Osteocyte (in vitro differentiated cells): ENCODE measurements at regions not wholly inside any gene's neighbourhood (a gene's known extent, or its start where the extent isn't known, plus 50 kb on each side); places are given as distances from the start of the nearest gene placed in this dataset.

ENCODE experiments used
- DNase-seq: peaks from one replicate; pipeline ENCODE4 v3.0.0; 2021; ENCODE audit warnings: mixed read lengths; ENCODE audit not compliant: unreplicated experiment; ENCODE audit errors: extremely low spot score
- H3K27ac Mint-ChIP-seq: one replicate; pipeline ENCODE4 v1.8.0; 2021; ENCODE audit warnings: mild to moderate bottlenecking, mixed read lengths; ENCODE audit not compliant: unreplicated experiment
- H3K27me3 Mint-ChIP-seq: one replicate; pipeline ENCODE4 v1.8.0; 2021; ENCODE audit warnings: mixed read lengths; ENCODE audit not compliant: unreplicated experiment
- H3K36me3 Mint-ChIP-seq: one replicate; pipeline ENCODE4 v1.8.0; 2021; ENCODE audit warnings: mixed read lengths; ENCODE audit not compliant: unreplicated experiment
- H3K4me1 Mint-ChIP-seq: one replicate; pipeline ENCODE4 v1.8.0; 2021; ENCODE audit warnings: mixed read lengths; ENCODE audit not compliant: unreplicated experiment
- H3K4me3 Mint-ChIP-seq: one replicate; pipeline ENCODE4 v1.8.0; 2021; ENCODE audit warnings: mild to moderate bottlenecking, moderate library complexity, mixed read lengths; ENCODE audit not compliant: unreplicated experiment
- H3K9me3 Mint-ChIP-seq: one replicate; pipeline ENCODE4 v1.8.0; 2021; ENCODE audit warnings: mixed read lengths; ENCODE audit not compliant: unreplicated experiment
- TF ChIP-seq, protein P1 (sequence below): fragments of 200-600 bp; sonication (generic); IDR thresholded peaks from 2 replicates; pipeline ENCODE4 v1.5.0; 2021; ENCODE audit warnings: antibody characterized with exemption, mild to moderate bottlenecking, moderate library complexity

DNA sequence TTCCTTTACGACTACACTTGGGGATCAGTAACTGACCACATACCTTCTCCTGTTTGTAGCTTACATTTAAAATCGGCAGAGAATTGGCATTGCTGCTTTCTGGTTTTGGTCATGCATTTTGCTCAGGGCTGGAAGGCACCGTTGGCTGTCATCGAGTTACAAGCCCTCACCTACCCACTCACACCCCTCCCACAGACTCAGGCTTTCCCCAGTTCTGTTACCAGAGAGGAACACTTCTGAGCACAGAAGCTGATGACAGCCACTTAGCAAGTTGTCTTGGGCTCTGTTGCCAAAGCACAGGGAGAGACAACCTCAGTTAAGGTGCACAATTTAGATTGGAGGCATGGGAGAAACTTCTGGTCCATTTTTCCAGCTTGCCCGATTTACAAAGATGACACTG lies 204.8 kb upstream of the TOPAZ1 start:
- Mint-ChIP-seq H3K36me3 (no peaks in the 10 kb centered on the region), H3K4me3 (no peak overlapping the region), H3K27me3 (no peaks in the 10 kb centered on the region), H3K27ac (no peak overlapping the region), H3K9me3 (no peaks in the 10 kb centered on the region), H3K4me1 (no peaks in the 10 kb centered on the region)
- TF ChIP-seq, protein P1, sequence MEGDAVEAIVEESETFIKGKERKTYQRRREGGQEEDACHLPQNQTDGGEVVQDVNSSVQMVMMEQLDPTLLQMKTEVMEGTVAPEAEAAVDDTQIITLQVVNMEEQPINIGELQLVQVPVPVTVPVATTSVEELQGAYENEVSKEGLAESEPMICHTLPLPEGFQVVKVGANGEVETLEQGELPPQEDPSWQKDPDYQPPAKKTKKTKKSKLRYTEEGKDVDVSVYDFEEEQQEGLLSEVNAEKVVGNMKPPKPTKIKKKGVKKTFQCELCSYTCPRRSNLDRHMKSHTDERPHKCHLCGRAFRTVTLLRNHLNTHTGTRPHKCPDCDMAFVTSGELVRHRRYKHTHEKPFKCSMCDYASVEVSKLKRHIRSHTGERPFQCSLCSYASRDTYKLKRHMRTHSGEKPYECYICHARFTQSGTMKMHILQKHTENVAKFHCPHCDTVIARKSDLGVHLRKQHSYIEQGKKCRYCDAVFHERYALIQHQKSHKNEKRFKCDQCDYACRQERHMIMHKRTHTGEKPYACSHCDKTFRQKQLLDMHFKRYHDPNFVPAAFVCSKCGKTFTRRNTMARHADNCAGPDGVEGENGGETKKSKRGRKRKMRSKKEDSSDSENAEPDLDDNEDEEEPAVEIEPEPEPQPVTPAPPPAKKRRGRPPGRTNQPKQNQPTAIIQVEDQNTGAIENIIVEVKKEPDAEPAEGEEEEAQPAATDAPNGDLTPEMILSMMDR = no peak
- DNase-seq = no peak

DNA sequence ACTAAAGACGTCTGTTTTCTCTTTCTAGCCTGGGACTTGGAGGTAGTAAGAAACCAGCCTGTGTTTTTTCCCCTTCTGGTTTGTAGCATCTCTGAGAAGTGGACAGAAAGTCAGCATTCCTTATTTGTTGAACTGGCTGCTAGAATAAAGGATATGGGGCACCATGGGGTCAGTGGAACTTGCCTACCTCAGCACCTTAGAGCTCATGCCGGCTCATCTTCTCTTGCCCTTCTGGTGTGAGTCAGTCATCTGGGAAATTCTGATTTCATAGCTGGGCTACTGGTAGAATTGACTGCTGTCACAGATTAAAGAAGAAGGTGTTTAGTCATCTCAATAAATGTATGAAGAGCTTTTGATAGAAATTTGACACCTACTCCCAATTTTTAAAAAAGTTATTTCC lies 202.7 kb upstream of the TOPAZ1 start:
- no peaks in the 10 kb centered on the region for H3K4me1 Mint-ChIP-seq
- DNase-seq = no peak
- H3K4me3 Mint-ChIP-seq = no peak overlapping the region
- H3K27me3 Mint-ChIP-seq = no peaks in the 10 kb centered on the region
- TF ChIP-seq, protein P1 = no peak
- no peak overlapping the region for H3K27ac Mint-ChIP-seq
- H3K9me3 Mint-ChIP-seq = no peaks in the 10 kb centered on the region
- peaks cover 2% of the 10 kb centered on the region for H3K36me3 Mint-ChIP-seq

DNA sequence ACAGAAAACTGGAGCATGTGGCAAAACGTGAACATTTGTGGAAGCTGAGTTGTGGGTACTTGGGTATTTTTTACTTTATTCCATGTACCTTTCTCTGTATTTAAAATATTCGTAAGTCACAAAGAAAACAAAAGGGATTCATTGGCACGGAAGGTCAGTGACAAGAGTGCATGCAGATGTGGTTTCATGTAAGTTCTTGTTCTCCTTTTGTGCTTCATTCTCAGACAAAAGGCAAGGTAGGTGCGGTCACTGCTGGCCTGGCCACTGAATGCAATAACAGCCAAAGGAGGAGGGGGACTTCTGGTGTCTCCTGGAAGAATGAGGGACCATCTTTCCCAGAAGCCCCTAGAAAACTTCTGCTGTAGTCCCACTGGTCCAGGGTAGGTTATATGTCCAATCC lies 200.0 kb upstream of the TOPAZ1 start:
- peaks cover 11% of the 10 kb centered on the region for H3K4me1 Mint-ChIP-seq
- H3K4me3 Mint-ChIP-seq = no peak overlapping the region
- TF ChIP-seq, protein P1 = no peak
- no peak overlapping the region for H3K27ac Mint-ChIP-seq
- no peaks in the 10 kb centered on the region for H3K9me3 Mint-ChIP-seq
- peaks cover 2% of the 10 kb centered on the region for H3K36me3 Mint-ChIP-seq
- H3K27me3 Mint-ChIP-seq = no peaks in the 10 kb centered on the region
- no peak for DNase-seq

DNA sequence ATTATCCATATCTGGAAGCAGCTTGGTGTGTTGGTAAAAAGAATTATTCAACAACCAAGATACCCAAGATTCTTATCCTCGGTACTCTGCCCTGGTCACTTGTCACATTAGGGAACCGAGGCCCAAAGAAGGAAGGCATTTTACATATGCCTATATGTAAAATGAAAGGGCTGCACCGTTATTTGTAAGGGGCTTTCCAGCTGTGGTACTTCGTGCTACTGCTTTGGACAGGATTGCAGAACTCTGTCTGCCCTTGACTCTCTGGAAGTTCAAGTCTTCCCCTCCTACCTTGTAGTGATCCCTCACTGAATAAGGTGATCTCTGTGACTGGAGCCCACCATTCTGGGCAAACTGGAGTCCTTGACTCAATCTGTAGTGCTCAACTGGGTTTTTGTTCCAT lies 198.9 kb upstream of the TOPAZ1 start:
- no peaks in the 10 kb centered on the region for H3K27me3 Mint-ChIP-seq
- no peak overlapping the region for H3K4me3 Mint-ChIP-seq
- no peak overlapping the region for H3K27ac Mint-ChIP-seq
- no peaks in the 10 kb centered on the region for H3K9me3 Mint-ChIP-seq
- DNase-seq = no peak
- peaks cover 2% of the 10 kb centered on the region for H3K36me3 Mint-ChIP-seq
- TF ChIP-seq, protein P1 = no peak
- peaks cover 11% of the 10 kb centered on the region for H3K4me1 Mint-ChIP-seq

DNA sequence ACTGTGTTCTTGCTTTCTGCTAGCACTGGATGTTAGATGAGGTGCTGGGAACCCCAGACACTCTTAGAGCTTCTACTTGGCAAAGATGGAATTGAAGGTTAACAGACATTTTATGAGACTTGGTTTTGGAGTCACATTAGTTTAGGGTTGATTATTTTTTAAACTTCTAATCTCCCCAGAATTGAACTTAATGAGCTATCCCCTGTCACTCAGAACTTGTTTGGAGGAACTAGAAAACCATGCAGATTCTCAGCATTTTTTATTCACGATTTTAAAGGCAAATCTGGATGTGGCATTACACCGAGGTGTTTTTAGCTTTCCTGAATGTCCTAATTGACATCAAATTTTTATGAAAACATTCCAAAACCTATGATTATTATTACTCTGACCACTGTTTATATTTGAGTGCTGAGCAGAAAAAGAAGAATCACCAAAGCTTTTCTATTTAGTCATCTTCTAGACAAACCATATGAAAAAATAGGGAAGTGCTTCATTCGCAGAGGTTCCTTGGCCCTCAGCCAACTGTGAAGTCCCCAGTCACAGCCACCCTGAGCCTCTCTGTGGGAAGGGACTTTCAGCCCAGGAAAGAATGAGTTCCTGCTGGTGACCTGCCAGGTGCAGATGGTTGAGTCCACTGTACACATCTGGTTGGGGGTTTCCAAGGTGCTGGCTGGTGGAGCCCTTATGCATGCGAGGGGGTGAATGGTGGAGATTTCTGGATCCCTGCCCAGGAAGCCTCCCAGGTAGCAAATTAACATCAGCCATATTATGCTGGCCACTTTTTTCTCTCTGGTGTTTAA lies 196.0 kb upstream of the TOPAZ1 start:
- Mint-ChIP-seq H3K27me3 (no peaks in the 10 kb centered on the region), H3K4me1 (peaks cover 14% of the 10 kb centered on the region), H3K9me3 (no peaks in the 10 kb centered on the region), H3K27ac (no peak overlapping the region), H3K4me3 (no peak overlapping the region), H3K36me3 (peaks cover 8% of the 10 kb centered on the region)
- DNase-seq = no peak
- TF ChIP-seq, protein P1 = no peak
